Nephron (organoid): ENCODE measurements at regions not wholly inside any gene's neighbourhood (a gene's known extent, or its start where the extent isn't known, plus 50 kb on each side); places are given as distances from the start of the nearest gene placed in this dataset.
"Not testable (repeated sequence)": the region's sequence is repeated elsewhere in the genome, so short reads cannot be mapped to it uniquely, and the experiment has no call there.

Experiments
- H3K27ac Mint-ChIP-seq, 3 experiments: 2 replicates each; pipeline ENCODE4 v1.8.0; 2020; ENCODE audit warnings: mixed read lengths in 3 of 3, mild to moderate bottlenecking in 2 of 3, moderate library complexity in 1 of 3
- H3K27me3 Mint-ChIP-seq: 2 replicates; pipeline ENCODE4 v1.8.0; 2021; ENCODE audit warnings: low read depth, mild to moderate bottlenecking, moderate library complexity, mixed read lengths
- H3K36me3 Mint-ChIP-seq: 2 replicates; pipeline ENCODE4 v1.8.0; 2020; ENCODE audit warnings: low read depth, mixed read lengths
- H3K4me1 Mint-ChIP-seq: 2 replicates; pipeline ENCODE4 v1.8.0; 2020; ENCODE audit warnings: mixed read lengths
- H3K4me3 Mint-ChIP-seq, 3 experiments: 2 replicates each; pipeline ENCODE4 v1.8.0; 2020; ENCODE audit warnings: mild to moderate bottlenecking in 3 of 3, mixed read lengths in 3 of 3, moderate library complexity in 2 of 3
- H3K9me3 Mint-ChIP-seq: 2 replicates; pipeline ENCODE4 v1.8.0; 2020; ENCODE audit warnings: mixed read lengths
- TF ChIP-seq, protein P1 (sequence below), 3 experiments: fragments of 200-600 bp; sonication (generic); IDR thresholded peaks; one replicate each; pipeline ENCODE4 v1.5.0; 2021; ENCODE audit warnings: antibody characterized with exemption in 3 of 3; ENCODE audit not compliant: unreplicated experiment in 3 of 3

DNA sequence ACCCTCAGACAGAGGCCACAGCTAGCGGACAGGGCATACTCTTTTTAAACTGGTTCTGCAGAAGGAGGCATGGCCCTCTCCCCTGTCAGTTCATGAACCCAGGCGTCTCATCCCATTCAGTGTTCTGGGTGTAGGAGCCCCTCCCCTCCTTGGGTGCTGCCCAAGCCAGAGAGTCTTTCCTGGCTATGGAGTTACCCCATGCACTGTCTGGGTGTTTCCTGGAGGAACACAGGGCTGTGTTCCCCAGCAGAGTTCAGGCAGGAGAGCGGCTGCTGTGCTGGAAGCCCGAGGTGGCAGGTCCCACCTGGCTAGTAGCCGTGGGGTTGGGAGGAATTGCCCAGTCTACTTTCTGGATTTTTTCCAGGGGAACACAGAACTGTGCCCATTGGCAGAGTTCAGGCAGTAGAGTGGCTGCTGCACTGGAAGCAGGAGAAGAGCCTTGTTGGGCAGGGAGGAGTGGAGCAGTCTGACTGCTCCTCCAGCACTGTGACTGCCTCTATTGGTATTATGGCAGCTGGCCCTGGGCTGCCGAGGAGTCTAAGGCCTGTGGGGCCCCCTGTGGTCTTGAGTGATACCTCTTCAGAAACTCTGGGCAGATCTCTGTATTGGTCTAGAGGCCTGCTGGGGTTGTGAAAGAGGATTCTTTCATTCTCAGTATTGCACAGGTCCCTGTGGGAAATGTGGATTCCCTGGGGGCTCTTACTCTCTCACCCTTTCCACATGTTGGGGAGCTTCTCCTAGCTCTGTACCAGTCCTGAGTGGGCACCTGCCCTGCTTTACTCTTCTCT lies 168.3 kb downstream of the PCDH20 start:
- peaks cover 2% of the 10 kb centered on the region for H3K27me3 Mint-ChIP-seq
- no peaks in the 10 kb centered on the region for H3K4me1 Mint-ChIP-seq
- no peaks in the 10 kb centered on the region for H3K36me3 Mint-ChIP-seq
- H3K27ac Mint-ChIP-seq = no peak overlapping the region
- H3K9me3 Mint-ChIP-seq = peaks cover 6% of the 10 kb centered on the region
- TF ChIP-seq, protein P1, sequence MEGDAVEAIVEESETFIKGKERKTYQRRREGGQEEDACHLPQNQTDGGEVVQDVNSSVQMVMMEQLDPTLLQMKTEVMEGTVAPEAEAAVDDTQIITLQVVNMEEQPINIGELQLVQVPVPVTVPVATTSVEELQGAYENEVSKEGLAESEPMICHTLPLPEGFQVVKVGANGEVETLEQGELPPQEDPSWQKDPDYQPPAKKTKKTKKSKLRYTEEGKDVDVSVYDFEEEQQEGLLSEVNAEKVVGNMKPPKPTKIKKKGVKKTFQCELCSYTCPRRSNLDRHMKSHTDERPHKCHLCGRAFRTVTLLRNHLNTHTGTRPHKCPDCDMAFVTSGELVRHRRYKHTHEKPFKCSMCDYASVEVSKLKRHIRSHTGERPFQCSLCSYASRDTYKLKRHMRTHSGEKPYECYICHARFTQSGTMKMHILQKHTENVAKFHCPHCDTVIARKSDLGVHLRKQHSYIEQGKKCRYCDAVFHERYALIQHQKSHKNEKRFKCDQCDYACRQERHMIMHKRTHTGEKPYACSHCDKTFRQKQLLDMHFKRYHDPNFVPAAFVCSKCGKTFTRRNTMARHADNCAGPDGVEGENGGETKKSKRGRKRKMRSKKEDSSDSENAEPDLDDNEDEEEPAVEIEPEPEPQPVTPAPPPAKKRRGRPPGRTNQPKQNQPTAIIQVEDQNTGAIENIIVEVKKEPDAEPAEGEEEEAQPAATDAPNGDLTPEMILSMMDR (IDR thresholded peaks at IDR 0.05; ENCODE audit: unreplicated experiment in 3 of 3) = no peak
- no peak overlapping the region for H3K4me3 Mint-ChIP-seq

DNA sequence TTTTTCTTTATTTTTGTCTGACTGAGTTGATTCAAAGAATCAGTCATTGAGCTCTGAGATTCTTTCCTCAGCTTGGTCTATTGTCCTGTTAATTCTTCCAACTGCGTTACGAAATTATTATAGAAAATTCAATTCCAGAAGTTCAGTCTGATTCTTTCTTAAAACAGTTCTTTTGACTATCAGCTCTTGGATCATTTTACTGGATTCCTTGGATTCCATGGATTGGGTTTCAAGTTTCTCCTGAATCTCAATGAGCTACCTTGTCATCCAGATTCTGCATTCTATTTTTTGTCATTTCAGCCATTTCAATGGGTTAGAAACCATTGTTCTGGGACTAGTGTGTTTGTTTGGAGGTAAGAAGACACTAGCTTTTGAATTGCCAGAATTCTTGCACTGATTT lies 169.3 kb downstream of the PCDH20 start:
- TF ChIP-seq, protein P1 (IDR thresholded peaks at IDR 0.05; ENCODE audit: unreplicated experiment in 3 of 3) = no peak
- Mint-ChIP-seq H3K4me1 (no peaks in the 10 kb centered on the region), H3K27ac (no peak overlapping the region), H3K36me3 (no peaks in the 10 kb centered on the region), H3K9me3 (peaks cover 6% of the 10 kb centered on the region), H3K27me3 (peaks cover 4% of the 10 kb centered on the region), H3K4me3 (no peak overlapping the region)

DNA sequence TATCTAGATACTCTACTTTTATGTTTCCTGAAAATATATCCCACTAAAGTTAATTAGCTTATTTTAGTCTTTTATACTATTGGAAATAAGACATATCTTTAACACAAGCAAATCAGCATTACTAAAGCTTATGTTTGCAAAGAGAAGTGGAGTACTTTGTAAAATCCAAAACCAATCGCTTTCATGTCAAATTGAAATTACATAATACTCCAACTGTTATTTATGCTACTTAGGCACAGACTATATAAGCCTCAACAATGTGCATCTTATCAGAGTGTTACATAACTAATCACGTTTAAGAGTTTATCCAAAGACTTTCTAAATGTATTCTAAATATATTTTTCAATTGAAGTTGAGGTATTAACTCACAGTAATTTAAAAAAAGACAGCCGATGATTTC lies 200.0 kb downstream of the PCDH20 start:
- Mint-ChIP-seq H3K36me3 (no peaks in the 10 kb centered on the region), H3K27ac (no peak overlapping the region), H3K4me1 (no peaks in the 10 kb centered on the region), H3K9me3 (no peaks in the 10 kb centered on the region), H3K27me3 (peaks cover 3% of the 10 kb centered on the region), H3K4me3 (no peak overlapping the region)
- TF ChIP-seq, protein P1 (IDR thresholded peaks at IDR 0.05; ENCODE audit: unreplicated experiment in 3 of 3) = no peak

DNA sequence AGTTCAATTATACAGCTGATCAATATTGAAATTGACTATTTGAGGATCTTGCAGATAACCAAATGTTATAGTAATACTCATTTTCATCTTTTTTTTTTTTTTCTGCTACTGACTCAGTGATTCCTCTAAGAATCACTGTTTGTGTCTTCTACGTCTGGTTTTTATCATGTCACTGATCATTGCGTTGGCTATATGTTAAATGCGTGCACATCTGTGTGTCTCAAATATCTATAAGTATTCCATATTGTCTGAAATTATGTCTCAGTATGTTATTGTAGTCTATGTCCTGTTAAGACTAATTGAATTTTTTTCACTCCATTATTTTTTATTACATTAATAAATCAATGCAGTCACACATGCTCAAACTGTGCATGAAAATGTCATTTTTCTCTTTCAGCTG lies 200.5 kb downstream of the PCDH20 start:
- Mint-ChIP-seq H3K9me3 (no peaks in the 10 kb centered on the region), H3K27ac (no peak overlapping the region), H3K4me3 (no peak overlapping the region), H3K36me3 (no peaks in the 10 kb centered on the region), H3K27me3 (peaks cover 3% of the 10 kb centered on the region), H3K4me1 (no peaks in the 10 kb centered on the region)
- TF ChIP-seq, protein P1 (IDR thresholded peaks at IDR 0.05; ENCODE audit: unreplicated experiment in 3 of 3) = no peak

DNA sequence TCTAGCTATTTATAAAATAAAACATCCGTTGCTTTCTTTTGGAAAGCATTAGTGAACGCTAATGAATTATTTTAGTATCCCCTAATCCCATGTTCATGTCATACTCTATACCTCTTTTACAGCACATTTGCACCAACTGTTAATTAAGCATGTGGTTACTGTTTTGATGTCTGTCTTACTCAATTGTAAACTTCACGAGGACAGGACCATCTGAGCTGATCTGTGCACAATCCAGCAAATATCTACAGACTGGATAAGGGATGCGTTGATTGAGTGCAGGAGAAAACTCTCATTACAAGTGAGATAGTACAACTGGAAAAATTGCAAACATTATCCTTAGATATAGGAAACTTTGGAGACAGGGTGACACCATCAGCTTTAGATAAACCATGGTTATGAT lies 201.1 kb downstream of the PCDH20 start:
- Mint-ChIP-seq H3K4me3 (no peak overlapping the region), H3K36me3 (no peaks in the 10 kb centered on the region), H3K27me3 (peaks cover 3% of the 10 kb centered on the region), H3K27ac (no peak overlapping the region), H3K9me3 (no peaks in the 10 kb centered on the region), H3K4me1 (no peaks in the 10 kb centered on the region)
- TF ChIP-seq, protein P1 (IDR thresholded peaks at IDR 0.05; ENCODE audit: unreplicated experiment in 3 of 3) = no peak

DNA sequence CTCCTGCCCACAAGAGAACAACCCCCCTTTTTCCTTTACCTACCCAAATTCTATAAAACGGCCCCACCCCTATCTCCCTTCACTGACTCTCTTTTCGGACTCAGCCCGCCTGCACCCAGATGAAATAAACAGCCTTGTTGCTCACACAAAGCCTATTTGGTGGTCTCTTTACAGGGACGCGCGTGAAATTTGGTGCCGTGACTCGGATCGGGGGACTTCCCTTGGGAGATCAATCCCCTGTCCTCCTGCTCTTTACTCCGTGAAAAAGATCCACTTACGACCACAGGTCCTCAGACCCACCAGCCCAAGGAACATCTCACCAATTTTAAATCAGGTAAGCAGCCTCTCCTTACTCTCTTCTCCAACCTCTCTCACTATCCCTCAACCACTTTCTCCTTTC lies 209.8 kb downstream of the PCDH20 start:
- H3K9me3 Mint-ChIP-seq, H3K27ac Mint-ChIP-seq, H3K4me3 Mint-ChIP-seq, H3K4me1 Mint-ChIP-seq, H3K36me3 Mint-ChIP-seq, H3K27me3 Mint-ChIP-seq: not testable (repeated sequence)
